Activated CD4-positive, alpha-beta T cell treated with anti-CD3 and anti-CD28 coated beads, Interleukin-2, amount 10 ng/mL, durations not matched to agents 7 days and 5 days (primary cell): ENCODE measurements at regions not wholly inside any gene's neighbourhood (a gene's known extent, or its start where the extent isn't known, plus 50 kb on each side); places are given as distances from the start of the nearest gene placed in this dataset.

Experiments
- CTCF ChIA-PET: fragments of 350-600 bp; sonication (Branson Sonifier 250); formaldehyde crosslinking; loops from one replicate; lab custom pipeline; 2021; ENCODE audit warnings: antibody characterized with exemption; lab: Charles Lee
- POLR2A ChIA-PET: fragments of 350-600 bp; sonication (Branson Sonifier 250); formaldehyde crosslinking; loops from one replicate; lab custom pipeline; 2021; ENCODE audit warnings: antibody characterized with exemption; lab: Charles Lee
- DNase-seq: peaks from one replicate; pipeline ENCODE4 v3.0.0-alpha.2; 2020
- H3K27ac Mint-ChIP-seq: one replicate; pipeline ENCODE4 v1.8.0; 2021; ENCODE audit warnings: mild to moderate bottlenecking, moderate library complexity, mixed read lengths
- H3K27me3 Mint-ChIP-seq: one replicate; pipeline ENCODE4 v1.8.0; 2021; ENCODE audit warnings: mixed read lengths
- H3K36me3 Mint-ChIP-seq: one replicate; pipeline ENCODE4 v1.8.0; 2021; ENCODE audit warnings: low read depth, mixed read lengths
- H3K4me1 Mint-ChIP-seq: one replicate; pipeline ENCODE4 v1.8.0; 2021; ENCODE audit warnings: mixed read lengths
- H3K4me3 Mint-ChIP-seq: one replicate; pipeline ENCODE4 v1.8.0; 2021; ENCODE audit warnings: mild to moderate bottlenecking, moderate library complexity, mixed read lengths
- H3K9me3 Mint-ChIP-seq: one replicate; pipeline ENCODE4 v1.8.0; 2021; ENCODE audit warnings: mixed read lengths

- Mint-ChIP-seq H3K9me3 (peaks cover 26% of the 10 kb centered on the region), H3K36me3 (peaks cover 48% of the 10 kb centered on the region), H3K4me3 (no peak overlapping the region), H3K27me3 (no peaks in the 10 kb centered on the region), H3K4me1 (peaks cover 47% of the 10 kb centered on the region), H3K27ac (peak overlapping the region; percentile 71)
- CTCF ChIA-PET = interaction anchor here (1.0 to 1.3 kb wide), 5 partner anchors 11 to 110 kb away, joined by 3 to 5 read pairs (median 4); no protein-coding TSS in a partner anchor
- POLR2A ChIA-PET = no interaction called here
- DNase-seq = no peak
Measured at GRCh38 chr6:149168968-149169367, 148.5 kb upstream of the TAB2 start.

GRCh38 chr6:149169761-149170511 lies 147.6 kb upstream of the TAB2 start:
- peaks cover 47% of the 10 kb centered on the region for H3K36me3 Mint-ChIP-seq
- peaks cover 47% of the 10 kb centered on the region for H3K4me1 Mint-ChIP-seq
- DNase-seq = no peak
- no peak overlapping the region for H3K27ac Mint-ChIP-seq
- H3K9me3 Mint-ChIP-seq = peaks cover 26% of the 10 kb centered on the region
- ChIA-PET CTCF (interaction anchor here (0.5 to 1.3 kb wide), 6 partner anchors 12 to 452 kb away, joined by 3 to 5 read pairs (median 4); no protein-coding TSS in a partner anchor), POLR2A (no interaction called here)
- no peaks in the 10 kb centered on the region for H3K27me3 Mint-ChIP-seq
- H3K4me3 Mint-ChIP-seq = no peak overlapping the region

DNA sequence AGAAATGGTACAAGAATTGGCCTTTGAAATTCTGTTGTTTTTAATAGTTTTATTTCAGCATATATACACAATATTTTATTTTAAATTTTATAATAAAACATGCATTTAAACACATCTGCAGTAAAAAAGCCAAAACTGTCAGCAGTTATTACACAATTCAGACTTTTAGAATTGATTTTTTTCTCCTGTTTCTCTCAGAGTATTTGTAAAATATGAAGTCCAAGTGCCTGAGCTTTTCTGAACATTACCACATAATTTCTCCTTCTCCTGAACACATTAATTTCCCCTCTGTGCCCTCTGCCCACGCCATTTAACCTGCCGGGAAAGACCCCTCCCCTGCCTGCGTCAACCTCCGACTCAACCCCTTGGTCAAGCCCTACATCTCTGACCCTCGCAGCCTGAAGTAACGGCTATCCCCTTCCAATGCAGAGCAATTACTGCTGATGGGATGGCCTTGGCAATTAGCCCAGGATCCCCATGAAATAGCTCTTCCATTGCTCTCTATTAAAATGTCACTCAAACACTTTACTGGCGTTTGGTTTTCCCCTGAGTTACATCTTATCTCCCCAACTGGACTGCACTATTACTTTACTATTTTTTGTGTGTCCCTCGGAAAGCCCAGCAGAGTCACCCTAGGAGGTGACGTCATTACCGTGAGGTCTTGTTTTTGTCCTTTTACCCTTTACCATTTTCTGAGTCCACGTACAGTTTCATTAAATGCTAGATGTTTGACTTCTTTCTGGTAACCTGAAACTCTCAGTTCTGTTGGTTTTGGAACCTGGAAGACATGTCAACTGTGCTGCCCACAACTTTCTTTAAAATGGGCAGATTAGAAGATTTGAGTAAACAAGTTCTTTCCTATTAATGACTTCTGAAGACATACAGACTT lies 146.7 kb upstream of the TAB2 start:
- H3K4me3 Mint-ChIP-seq = no peak overlapping the region

GRCh38 chr6:149173222-149173621 lies 144.3 kb upstream of the TAB2 start:
- POLR2A ChIA-PET = no interaction called here
- Mint-ChIP-seq H3K27ac (no peak overlapping the region), H3K36me3 (peaks cover 46% of the 10 kb centered on the region), H3K4me3 (no peak overlapping the region), H3K4me1 (peaks cover 34% of the 10 kb centered on the region), H3K9me3 (peaks cover 36% of the 10 kb centered on the region), H3K27me3 (no peaks in the 10 kb centered on the region)
- no peak for DNase-seq
- CTCF ChIA-PET = interaction anchor here (1.8 kb wide), 1 partner anchor 22 kb away, joined by 5 read pairs; no protein-coding TSS in a partner anchor

More for the DNA sequence above, 146.7 kb upstream of the TAB2 start:
- Mint-ChIP-seq H3K27ac (peak overlapping the region; percentile 55), H3K4me1 (peaks cover 47% of the 10 kb centered on the region), H3K36me3 (peaks cover 46% of the 10 kb centered on the region), H3K27me3 (no peaks in the 10 kb centered on the region), H3K9me3 (peaks cover 26% of the 10 kb centered on the region)
- POLR2A ChIA-PET = no interaction called here
- DNase-seq = no peak
- CTCF ChIA-PET = interaction anchor here (0.7 to 1.3 kb wide), 4 partner anchors 8 to 83 kb away, joined by 3 to 4 read pairs (median 3); no protein-coding TSS in a partner anchor

DNA sequence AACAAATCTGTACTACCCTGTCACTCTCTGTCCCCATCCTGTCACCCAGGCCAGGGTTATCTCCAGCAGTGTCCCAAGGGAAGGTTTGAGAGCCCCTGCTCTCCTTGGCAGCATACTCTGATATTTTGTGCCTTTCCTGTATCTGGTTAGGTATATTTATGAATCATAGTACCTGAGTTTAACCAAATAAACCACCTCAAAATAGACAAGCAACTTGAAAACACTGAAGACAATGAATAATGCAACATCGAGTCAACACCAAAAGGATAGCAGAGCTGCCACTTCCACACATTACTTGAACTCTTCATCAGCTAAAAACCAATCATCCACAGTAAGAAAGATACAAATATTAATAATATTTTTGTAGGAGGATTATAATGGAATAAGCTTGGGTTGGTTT lies 142.6 kb upstream of the TAB2 start:
- Mint-ChIP-seq H3K9me3 (peaks cover 32% of the 10 kb centered on the region), H3K4me1 (peaks cover 17% of the 10 kb centered on the region), H3K27me3 (no peaks in the 10 kb centered on the region), H3K36me3 (peaks cover 41% of the 10 kb centered on the region), H3K27ac (no peak overlapping the region), H3K4me3 (no peak overlapping the region)
- ChIA-PET POLR2A (no interaction called here), CTCF (interaction anchor here (0.9 to 1.5 kb wide), 6 partner anchors 9 to 57 kb away, joined by 3 to 6 read pairs (median 4); no protein-coding TSS in a partner anchor)
- no peak for DNase-seq

GRCh38 chr6:149176971-149177667 lies 140.4 kb upstream of the TAB2 start:
- CTCF ChIA-PET = interaction anchor here (0.6 to 2.7 kb wide), 2 partner anchors 13 to 76 kb away, joined by 3 to 8 read pairs; no protein-coding TSS in a partner anchor
- no peak overlapping the region for H3K4me3 Mint-ChIP-seq
- peaks cover 11% of the 10 kb centered on the region for H3K4me1 Mint-ChIP-seq
- H3K27ac Mint-ChIP-seq = no peak overlapping the region
- H3K36me3 Mint-ChIP-seq = peaks cover 35% of the 10 kb centered on the region
- DNase-seq = no peak
- POLR2A ChIA-PET = no interaction called here
- H3K27me3 Mint-ChIP-seq = no peaks in the 10 kb centered on the region
- H3K9me3 Mint-ChIP-seq = peaks cover 32% of the 10 kb centered on the region

DNA sequence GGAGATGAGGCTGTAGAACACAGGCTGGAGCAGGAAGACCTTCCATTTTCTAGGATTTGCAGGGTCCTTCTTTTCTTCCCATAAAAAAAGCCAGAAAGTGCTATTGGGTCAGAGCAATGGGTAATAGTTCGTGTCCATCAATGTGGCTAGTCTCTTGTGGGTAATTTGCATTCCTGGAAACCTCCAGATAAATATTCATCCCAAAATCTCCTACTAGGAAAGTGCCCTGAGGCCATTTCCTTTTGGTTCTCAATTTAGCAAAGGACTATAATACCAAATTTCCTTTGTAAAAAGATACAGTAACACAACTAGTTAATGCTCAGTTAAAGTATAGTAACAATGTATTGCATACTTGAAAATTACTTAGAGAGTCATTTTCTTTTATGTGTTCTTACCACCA lies 138.1 kb upstream of the TAB2 start:
- DNase-seq = no peak
- Mint-ChIP-seq H3K27ac (no peak overlapping the region), H3K27me3 (no peaks in the 10 kb centered on the region), H3K36me3 (peaks cover 38% of the 10 kb centered on the region), H3K4me3 (no peak overlapping the region), H3K4me1 (peaks cover 7% of the 10 kb centered on the region), H3K9me3 (peaks cover 37% of the 10 kb centered on the region)
- ChIA-PET POLR2A (no interaction called here), CTCF (interaction anchor here (2.7 kb wide), 1 partner anchor 10 kb away, joined by 8 read pairs; no protein-coding TSS in a partner anchor)

- H3K27me3 Mint-ChIP-seq = no peaks in the 10 kb centered on the region
- no peak overlapping the region for H3K4me3 Mint-ChIP-seq
- no peak for DNase-seq
- ChIA-PET CTCF (interaction anchor here (1.2 to 1.8 kb wide), 3 partner anchors 14 to 99 kb away, joined by 3 to 5 read pairs (median 3); no protein-coding TSS in a partner anchor), POLR2A (no interaction called here)
- peaks cover 52% of the 10 kb centered on the region for H3K36me3 Mint-ChIP-seq
- H3K27ac Mint-ChIP-seq = no peak overlapping the region
- H3K4me1 Mint-ChIP-seq = peaks cover 1% of the 10 kb centered on the region
- peaks cover 52% of the 10 kb centered on the region for H3K9me3 Mint-ChIP-seq
Measured at GRCh38 chr6:149181304-149181703, 136.2 kb upstream of the TAB2 start.

DNA sequence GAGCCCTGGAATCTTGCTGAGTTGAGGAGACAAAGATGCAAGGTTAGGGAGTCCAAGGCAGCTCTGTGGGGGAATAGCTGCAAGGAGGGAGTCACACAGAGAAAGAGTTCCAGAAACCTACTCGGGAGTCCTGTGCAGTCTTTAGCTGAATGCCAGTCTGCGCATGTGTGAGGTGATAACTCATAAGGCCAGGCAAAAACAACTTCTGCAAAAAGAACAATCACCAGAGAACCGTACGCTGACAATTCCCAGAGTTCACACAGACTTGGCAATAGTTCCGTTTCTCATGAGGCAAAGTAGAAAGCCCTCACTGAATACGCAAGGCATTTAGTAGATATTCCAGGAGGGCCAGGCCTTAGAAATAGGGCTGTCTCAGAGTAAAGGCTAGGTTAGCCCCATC lies 135.2 kb upstream of the TAB2 start:
- Mint-ChIP-seq H3K4me3 (no peak overlapping the region), H3K9me3 (peaks cover 56% of the 10 kb centered on the region), H3K27ac (no peak overlapping the region), H3K27me3 (no peaks in the 10 kb centered on the region), H3K4me1 (peaks cover 1% of the 10 kb centered on the region), H3K36me3 (peaks cover 52% of the 10 kb centered on the region)
- ChIA-PET CTCF (interaction anchor here (1.8 to 2.5 kb wide), 2 partner anchors 13 kb away, joined by 3 to 8 read pairs; no protein-coding TSS in a partner anchor), POLR2A (no interaction called here)
- DNase-seq = no peak

- no peak overlapping the region for H3K27ac Mint-ChIP-seq
- H3K4me1 Mint-ChIP-seq = peaks cover 7% of the 10 kb centered on the region
- ChIA-PET POLR2A (no interaction called here), CTCF (interaction anchor here (1.2 to 2.5 kb wide), 2 partner anchors 11 to 16 kb away, joined by 3 to 8 read pairs; no protein-coding TSS in a partner anchor)
- DNase-seq = no peak
- H3K36me3 Mint-ChIP-seq = peaks cover 60% of the 10 kb centered on the region
- peaks cover 63% of the 10 kb centered on the region for H3K9me3 Mint-ChIP-seq
- no peak overlapping the region for H3K4me3 Mint-ChIP-seq
- no peaks in the 10 kb centered on the region for H3K27me3 Mint-ChIP-seq
Measured at GRCh38 chr6:149184523-149184922, 133.0 kb upstream of the TAB2 start.

- peaks cover 65% of the 10 kb centered on the region for H3K36me3 Mint-ChIP-seq
- ChIA-PET POLR2A (no interaction called here), CTCF (interaction anchor here (1.2 kb wide), 1 partner anchor 9 kb away, joined by 3 read pairs; no protein-coding TSS in a partner anchor)
- no peaks in the 10 kb centered on the region for H3K27me3 Mint-ChIP-seq
- no peak for DNase-seq
- peaks cover 70% of the 10 kb centered on the region for H3K9me3 Mint-ChIP-seq
- peaks cover 18% of the 10 kb centered on the region for H3K4me1 Mint-ChIP-seq
- H3K4me3 Mint-ChIP-seq = no peak overlapping the region
- no peak overlapping the region for H3K27ac Mint-ChIP-seq
Measured at GRCh38 chr6:149185799-149186357, 131.6 kb upstream of the TAB2 start.

DNA sequence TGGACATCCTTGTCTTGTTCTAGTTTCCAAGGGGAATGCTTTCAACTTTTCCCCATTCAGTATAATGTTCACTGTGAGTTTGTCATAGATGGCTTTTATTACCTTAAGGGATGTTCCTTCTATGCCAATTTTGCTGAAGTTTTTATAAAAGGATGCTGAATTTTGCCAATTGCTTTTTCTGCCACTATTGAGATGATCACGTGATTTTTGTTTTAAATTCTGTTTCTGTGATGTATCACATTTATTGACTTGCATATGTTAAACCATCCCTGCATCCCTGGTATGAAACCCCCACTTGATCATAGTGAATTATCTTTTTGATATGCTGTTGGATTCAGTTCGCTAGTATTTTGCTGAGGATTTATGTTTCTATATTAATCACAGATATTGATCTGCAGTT lies 130.6 kb upstream of the TAB2 start:
- Mint-ChIP-seq H3K36me3 (peaks cover 64% of the 10 kb centered on the region), H3K4me1 (peaks cover 20% of the 10 kb centered on the region), H3K27ac (no peak overlapping the region), H3K9me3 (peaks cover 70% of the 10 kb centered on the region), H3K4me3 (no peak overlapping the region), H3K27me3 (no peaks in the 10 kb centered on the region)
- DNase-seq = no peak
- ChIA-PET POLR2A (no interaction called here), CTCF (no interaction called here)
